ENCODE measurements at regions not wholly inside any gene's neighbourhood (a gene's known extent, or its start where the extent isn't known, plus 50 kb on each side); places are given as distances from the start of the nearest gene placed in this dataset.

DNA sequence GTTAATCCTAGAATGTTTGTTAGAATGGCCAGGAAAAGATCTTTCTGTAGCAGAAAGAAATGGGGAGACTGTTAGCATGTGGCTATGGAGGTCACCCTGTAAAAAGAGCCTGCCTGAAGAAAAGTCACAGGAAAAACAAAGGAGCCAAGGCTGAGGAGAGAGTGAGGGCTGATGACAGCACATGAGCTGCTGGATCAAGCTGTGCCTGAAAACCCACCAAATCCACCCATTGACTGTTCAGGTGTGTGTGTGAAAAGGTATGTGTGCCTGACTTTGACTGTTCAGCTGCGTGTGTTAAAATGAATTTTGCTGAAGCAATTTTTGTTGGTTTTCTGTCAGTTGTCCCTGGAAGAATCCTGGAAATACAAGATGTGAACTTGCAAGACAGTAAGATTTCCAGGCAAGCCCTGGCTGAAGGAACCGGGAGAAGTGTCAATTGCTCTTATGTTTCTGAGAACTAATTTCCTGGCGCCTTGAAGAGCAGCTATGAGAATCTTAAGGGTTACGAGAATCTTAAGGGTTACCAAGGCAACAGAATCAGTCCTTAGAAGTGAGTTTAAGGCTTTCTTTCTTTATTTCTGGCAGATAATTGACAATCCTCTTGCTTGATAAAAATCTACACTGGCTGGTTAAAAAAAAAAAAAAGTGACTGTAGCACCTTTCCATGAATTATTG is 73.0 kb upstream of the LGALSL start:
- no peak for ATAC-seq
- CTCF ChIA-PET = no interaction called here
- H3K36me3 Mint-ChIP-seq = no peaks in the 10 kb centered on the region
- peaks cover 7% of the 10 kb centered on the region for H3K9me3 Mint-ChIP-seq (ENCODE audit: low read depth)
- H3K27ac Mint-ChIP-seq = no peak overlapping the region
- no peak for DNase-seq
- H3K4me3 Mint-ChIP-seq = no peak overlapping the region
- no peaks in the 10 kb centered on the region for H3K4me1 Mint-ChIP-seq
- peaks cover 17% of the 10 kb centered on the region for H3K27me3 Mint-ChIP-seq

DNA sequence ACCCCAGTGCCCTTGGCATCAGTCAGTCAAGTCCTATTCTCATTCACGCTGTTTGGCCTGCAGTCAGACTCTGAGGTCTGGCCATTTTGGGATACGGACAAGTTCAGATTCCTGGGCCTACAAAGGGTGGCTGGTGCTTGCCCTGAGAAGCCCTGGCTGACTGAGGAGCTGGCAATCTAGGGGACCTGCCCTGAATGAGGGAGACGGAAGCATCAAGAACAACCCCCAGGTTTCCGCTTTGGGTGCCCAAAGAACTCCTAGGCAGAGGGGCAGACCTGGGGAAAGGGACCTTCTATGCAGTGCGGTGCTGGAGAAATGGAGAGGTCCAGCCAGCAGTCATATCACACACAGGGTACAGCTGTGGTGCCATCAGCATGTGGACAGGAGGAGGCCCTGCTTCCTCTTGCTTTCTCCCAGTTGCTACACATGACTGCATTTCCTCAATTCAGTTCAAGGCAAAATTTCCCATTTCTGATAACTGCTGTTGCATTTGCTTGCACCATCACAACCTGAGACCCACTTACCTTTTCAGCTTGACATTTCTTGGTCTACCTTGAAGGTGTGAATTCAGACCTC is 70.9 kb upstream of the LGALSL start:
- Mint-ChIP-seq H3K27ac (no peak overlapping the region), H3K4me3 (no peak overlapping the region), H3K9me3 (ENCODE audit: low read depth) (peaks cover under 1% of the 10 kb centered on the region), H3K27me3 (peaks cover 31% of the 10 kb centered on the region), H3K36me3 (no peaks in the 10 kb centered on the region), H3K4me1 (no peaks in the 10 kb centered on the region)
- no peak for ATAC-seq
- DNase-seq = peak; percentile 31
- CTCF ChIA-PET = no interaction called here

GRCh38 chr2:64383881-64384280 is 70.1 kb upstream of the LGALSL start:
- no peak overlapping the region for H3K4me3 Mint-ChIP-seq
- no peak overlapping the region for H3K27ac Mint-ChIP-seq
- ATAC-seq (no peak), DNase-seq (peak; percentile 14)
- H3K36me3 Mint-ChIP-seq = peaks cover 1% of the 10 kb centered on the region
- CTCF ChIA-PET = no interaction called here
- peaks cover 37% of the 10 kb centered on the region for H3K27me3 Mint-ChIP-seq
- no peaks in the 10 kb centered on the region for H3K9me3 Mint-ChIP-seq (ENCODE audit: low read depth)
- H3K4me1 Mint-ChIP-seq = no peaks in the 10 kb centered on the region

GRCh38 chr2:64386676-64387075 is 67.3 kb upstream of the LGALSL start:
- Mint-ChIP-seq H3K27ac (no peak overlapping the region), H3K4me1 (no peaks in the 10 kb centered on the region), H3K4me3 (no peak overlapping the region), H3K9me3 (ENCODE audit: low read depth) (peaks cover 2% of the 10 kb centered on the region), H3K27me3 (peaks cover 26% of the 10 kb centered on the region), H3K36me3 (peaks cover 3% of the 10 kb centered on the region)
- DNase-seq (no peak), ATAC-seq (no peak)
- CTCF ChIA-PET = no interaction called here

GRCh38 chr2:64390586-64390985 is 63.4 kb upstream of the LGALSL start:
- CTCF ChIA-PET = no interaction called here
- Mint-ChIP-seq H3K36me3 (peaks cover 3% of the 10 kb centered on the region), H3K4me3 (no peak overlapping the region), H3K4me1 (no peaks in the 10 kb centered on the region), H3K27ac (no peak overlapping the region), H3K9me3 (ENCODE audit: low read depth) (peaks cover 2% of the 10 kb centered on the region), H3K27me3 (peaks cover 24% of the 10 kb centered on the region)
- no peak for ATAC-seq
- no peak for DNase-seq

- CTCF ChIA-PET = no interaction called here
- no peaks in the 10 kb centered on the region for H3K4me1 Mint-ChIP-seq
- no peak for ATAC-seq
- H3K4me3 Mint-ChIP-seq = no peak overlapping the region
- peaks cover 23% of the 10 kb centered on the region for H3K27me3 Mint-ChIP-seq
- H3K36me3 Mint-ChIP-seq = peaks cover 3% of the 10 kb centered on the region
- no peak overlapping the region for H3K27ac Mint-ChIP-seq
- DNase-seq = no peak
- H3K9me3 Mint-ChIP-seq (ENCODE audit: low read depth) = peaks cover 2% of the 10 kb centered on the region
Observed at GRCh38 chr2:64391424-64391823, 62.5 kb upstream of the LGALSL start.

- Mint-ChIP-seq H3K36me3 (peaks cover 3% of the 10 kb centered on the region), H3K4me3 (no peak overlapping the region), H3K9me3 (ENCODE audit: low read depth) (peaks cover 2% of the 10 kb centered on the region), H3K27me3 (peaks cover 20% of the 10 kb centered on the region), H3K27ac (no peak overlapping the region), H3K4me1 (no peaks in the 10 kb centered on the region)
- DNase-seq (no peak), ATAC-seq (no peak)
- CTCF ChIA-PET = no interaction called here
Observed at GRCh38 chr2:64391940-64392339, 62.0 kb upstream of the LGALSL start.

DNA sequence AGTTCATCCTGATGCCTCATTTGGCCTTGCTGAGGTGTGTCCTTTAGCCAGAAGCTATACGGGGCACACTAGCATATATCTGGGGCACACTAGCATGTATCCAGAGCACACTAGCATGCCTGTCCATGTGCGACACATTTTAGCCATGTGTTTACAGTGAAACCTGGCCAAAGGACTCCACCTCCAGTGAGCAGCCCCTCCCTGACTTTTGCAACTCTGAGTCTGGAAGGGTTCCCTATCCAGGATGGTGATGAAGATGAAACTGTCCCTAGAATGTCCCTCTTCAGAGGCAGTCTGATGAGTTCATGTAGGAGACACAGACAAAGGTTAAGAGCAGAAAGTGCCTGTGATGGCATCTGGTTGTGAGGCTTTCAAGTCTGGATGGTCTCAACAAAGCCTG is 61.4 kb upstream of the LGALSL start:
- CTCF ChIA-PET = no interaction called here
- H3K27me3 Mint-ChIP-seq = peaks cover 16% of the 10 kb centered on the region
- peaks cover 3% of the 10 kb centered on the region for H3K36me3 Mint-ChIP-seq
- H3K4me1 Mint-ChIP-seq = no peaks in the 10 kb centered on the region
- ATAC-seq (no peak), DNase-seq (no peak)
- peaks cover 2% of the 10 kb centered on the region for H3K9me3 Mint-ChIP-seq (ENCODE audit: low read depth)
- H3K27ac Mint-ChIP-seq = no peak overlapping the region
- H3K4me3 Mint-ChIP-seq = no peak overlapping the region

GRCh38 chr2:64393383-64394010 is 60.5 kb upstream of the LGALSL start:
- Mint-ChIP-seq H3K27ac (no peak overlapping the region), H3K27me3 (peaks cover 11% of the 10 kb centered on the region), H3K9me3 (ENCODE audit: low read depth) (peaks cover 2% of the 10 kb centered on the region), H3K4me3 (no peak overlapping the region), H3K36me3 (peaks cover 3% of the 10 kb centered on the region), H3K4me1 (no peaks in the 10 kb centered on the region)
- DNase-seq (no peak), ATAC-seq (no peak)
- CTCF ChIA-PET = no interaction called here

DNA sequence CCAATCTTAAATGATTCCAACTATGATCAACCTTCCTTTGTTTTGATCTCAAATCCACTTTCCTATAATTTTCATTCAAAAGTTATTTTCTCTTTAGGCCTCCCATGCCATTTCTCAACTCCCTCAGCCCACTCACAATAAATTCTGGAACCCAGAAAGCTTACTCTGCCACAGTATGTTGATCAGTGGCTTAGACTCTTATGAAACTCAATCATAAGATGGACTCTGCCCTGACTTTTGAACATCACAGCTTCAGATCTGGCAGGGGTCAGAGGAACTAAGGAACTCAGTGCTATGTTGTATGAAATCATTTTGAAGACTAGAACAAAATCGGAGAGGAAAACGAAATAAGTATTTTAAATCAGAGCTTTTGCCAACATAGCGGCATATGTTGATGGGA is 59.8 kb upstream of the LGALSL start:
- no peak overlapping the region for H3K27ac Mint-ChIP-seq
- H3K36me3 Mint-ChIP-seq = peaks cover 2% of the 10 kb centered on the region
- H3K27me3 Mint-ChIP-seq = peaks cover 13% of the 10 kb centered on the region
- CTCF ChIA-PET = no interaction called here
- ATAC-seq = no peak
- no peaks in the 10 kb centered on the region for H3K4me1 Mint-ChIP-seq
- H3K4me3 Mint-ChIP-seq = no peak overlapping the region
- peaks cover 2% of the 10 kb centered on the region for H3K9me3 Mint-ChIP-seq (ENCODE audit: low read depth)
- DNase-seq = no peak

DNA sequence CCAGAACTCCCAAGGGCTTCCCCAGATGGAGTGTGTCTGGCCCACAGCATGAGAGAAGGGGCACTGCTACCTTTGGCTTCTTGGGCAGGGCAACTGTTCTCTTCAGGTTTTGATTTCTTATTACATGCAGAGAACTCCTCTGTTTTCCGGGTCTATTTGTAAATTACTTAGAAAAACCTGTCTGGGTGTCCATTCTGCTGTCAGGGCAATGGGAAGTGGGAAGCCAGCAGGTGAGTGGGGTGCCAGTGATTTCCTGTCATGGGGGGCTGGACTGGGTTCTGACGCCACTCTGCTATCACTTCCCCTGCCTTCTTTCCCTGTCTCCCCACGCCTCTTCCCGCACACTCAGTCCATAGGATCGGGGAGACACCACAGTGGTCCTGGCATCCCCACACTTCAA is 58.0 kb upstream of the LGALSL start:
- Mint-ChIP-seq H3K9me3 (ENCODE audit: low read depth) (no peaks in the 10 kb centered on the region), H3K27me3 (peaks cover 14% of the 10 kb centered on the region), H3K36me3 (peaks cover under 1% of the 10 kb centered on the region), H3K4me1 (no peaks in the 10 kb centered on the region), H3K27ac (no peak overlapping the region), H3K4me3 (no peak overlapping the region)
- DNase-seq = no peak
- CTCF ChIA-PET = interaction anchor here (1.5 kb wide), 1 partner anchor 14 kb away, joined by 3 read pairs; no protein-coding TSS in a partner anchor
- no peak for ATAC-seq

DNA sequence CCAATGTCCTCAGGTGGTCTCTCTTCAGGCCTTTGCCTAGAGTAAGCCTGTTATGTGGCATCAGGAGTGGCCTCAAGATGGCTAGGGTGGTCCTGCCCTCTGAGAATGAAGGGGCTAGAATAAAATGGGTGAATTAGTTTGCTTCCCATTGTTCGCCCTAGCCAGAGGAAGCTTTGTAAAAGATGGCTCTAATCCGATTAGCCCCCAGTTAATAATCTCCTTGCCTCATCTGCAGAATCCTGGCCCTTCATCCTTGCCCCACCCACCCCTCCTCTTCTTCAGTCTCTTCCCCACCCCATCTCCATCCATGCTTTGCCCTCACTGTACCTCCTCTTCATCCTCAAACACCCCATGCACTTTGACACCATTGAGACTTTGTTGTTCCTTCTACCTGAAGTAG is 57.4 kb upstream of the LGALSL start:
- no peaks in the 10 kb centered on the region for H3K9me3 Mint-ChIP-seq (ENCODE audit: low read depth)
- no peak overlapping the region for H3K4me3 Mint-ChIP-seq
- peaks cover 16% of the 10 kb centered on the region for H3K27me3 Mint-ChIP-seq
- no peaks in the 10 kb centered on the region for H3K36me3 Mint-ChIP-seq
- DNase-seq (no peak), ATAC-seq (no peak)
- CTCF ChIA-PET = interaction anchor here (1.5 kb wide), 1 partner anchor 14 kb away, joined by 3 read pairs; no protein-coding TSS in a partner anchor
- H3K4me1 Mint-ChIP-seq = no peaks in the 10 kb centered on the region
- no peak overlapping the region for H3K27ac Mint-ChIP-seq

- no peaks in the 10 kb centered on the region for H3K36me3 Mint-ChIP-seq
- CTCF ChIA-PET = no interaction called here
- H3K27me3 Mint-ChIP-seq = peaks cover 16% of the 10 kb centered on the region
- no peak overlapping the region for H3K27ac Mint-ChIP-seq
- no peaks in the 10 kb centered on the region for H3K4me1 Mint-ChIP-seq
- H3K9me3 Mint-ChIP-seq (ENCODE audit: low read depth) = no peaks in the 10 kb centered on the region
- DNase-seq = no peak
- H3K4me3 Mint-ChIP-seq = no peak overlapping the region
- ATAC-seq = no peak
Observed at GRCh38 chr2:64398516-64399129, 55.3 kb upstream of the LGALSL start.

DNA sequence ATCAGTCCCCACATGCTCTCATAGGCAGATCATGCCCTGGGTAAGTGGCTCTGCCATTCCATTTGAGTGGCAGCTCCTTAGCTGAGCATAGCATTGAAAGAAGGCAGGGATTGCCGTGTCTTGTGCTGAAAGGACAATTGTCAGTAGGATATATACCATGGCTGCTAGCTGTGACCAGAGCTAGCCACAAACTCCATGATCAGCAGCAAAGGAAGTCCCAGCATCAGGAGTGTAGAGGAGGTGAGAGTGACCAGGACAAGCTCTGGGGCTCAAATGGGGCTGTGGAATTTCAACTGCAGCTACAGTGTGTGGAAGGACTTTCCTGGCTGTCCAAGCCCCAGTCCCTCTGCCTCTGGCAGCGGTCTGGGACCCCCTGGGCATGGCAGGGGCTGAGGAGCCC is 54.4 kb upstream of the LGALSL start:
- H3K4me1 Mint-ChIP-seq = no peaks in the 10 kb centered on the region
- ATAC-seq (no peak), DNase-seq (no peak)
- H3K36me3 Mint-ChIP-seq = no peaks in the 10 kb centered on the region
- H3K27ac Mint-ChIP-seq = no peak overlapping the region
- H3K27me3 Mint-ChIP-seq = peaks cover 16% of the 10 kb centered on the region
- H3K9me3 Mint-ChIP-seq (ENCODE audit: low read depth) = no peaks in the 10 kb centered on the region
- CTCF ChIA-PET = interaction anchor here (1.2 kb wide), 1 partner anchor 89 kb away, joined by 3 read pairs; no protein-coding TSS in a partner anchor
- H3K4me3 Mint-ChIP-seq = no peak overlapping the region

Measured in activated CD8-positive, alpha-beta memory T cell treated with anti-CD3 and anti-CD28 coated beads, Interleukin-2, amount 10 ng/mL, durations not matched to agents 7 days and 5 days (primary cell).